ENCODE measurements at regions not wholly inside any gene's neighbourhood (a gene's known extent, or its start where the extent isn't known, plus 50 kb on each side); places are given as distances from the start of the nearest gene placed in this dataset.
"Not testable (repeated sequence)": the region's sequence is repeated elsewhere in the genome, so short reads cannot be mapped to it uniquely, and the experiment has no call there.

DNA sequence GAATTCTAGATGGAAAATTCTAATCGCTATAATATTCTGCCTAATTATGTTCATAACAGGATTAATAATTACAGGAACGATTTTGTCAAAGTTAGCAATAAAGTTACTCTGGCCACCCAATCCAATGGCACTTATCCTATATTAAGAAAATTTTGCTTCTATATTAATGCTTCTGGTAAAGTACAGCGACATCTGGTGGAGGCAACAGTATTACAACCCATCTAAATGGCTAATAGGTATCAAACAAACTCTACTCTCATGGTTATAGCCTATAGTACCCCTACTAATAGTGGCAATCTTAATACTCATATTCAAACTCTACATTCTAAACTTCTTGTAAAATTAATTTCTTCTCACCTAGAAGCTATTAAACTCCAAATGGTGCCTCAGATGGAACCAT is 1084.7 kb upstream of the LRRTM1 start:
- no peaks in the 10 kb centered on the region for H3K4me1 Mint-ChIP-seq (ENCODE audit: low read depth)
- no peaks in the 10 kb centered on the region for H3K27me3 Mint-ChIP-seq
- H3K9me3 Mint-ChIP-seq, result peaks cover 34% of the 10 kb centered on the region
- H3K4me3 Mint-ChIP-seq, result no peak overlapping the region
- ChIA-PET CTCF (no interaction called here), POLR2A (no interaction called here)
- no peak for DNase-seq
- H3K27ac Mint-ChIP-seq, result no peak overlapping the region
- intact Hi-C loops (cut with micrococcal nuclease), result no loop called here
- no peaks in the 10 kb centered on the region for H3K36me3 Mint-ChIP-seq

DNA sequence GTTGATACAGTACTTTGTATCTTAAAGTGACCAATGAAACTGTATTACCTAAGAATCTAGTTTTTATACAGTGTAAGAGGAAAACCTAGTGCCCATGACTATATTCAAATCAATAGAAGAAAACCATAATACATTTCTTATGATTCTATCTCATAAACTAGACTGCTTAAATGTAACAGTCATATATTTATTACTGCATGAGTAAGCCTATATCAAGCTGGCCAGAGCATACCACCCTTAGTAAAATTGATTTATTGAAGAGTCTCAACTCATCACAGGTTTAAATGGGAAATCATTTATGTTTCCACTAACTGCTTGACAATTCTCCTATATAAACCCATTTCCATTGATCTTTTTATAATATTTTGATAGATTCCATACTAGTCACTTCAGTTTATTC is 1059.2 kb upstream of the LRRTM1 start:
- Mint-ChIP-seq H3K27me3 (no peaks in the 10 kb centered on the region), H3K27ac (no peak overlapping the region), H3K4me3 (no peak overlapping the region), H3K4me1 (ENCODE audit: low read depth) (no peaks in the 10 kb centered on the region), H3K9me3 (peaks cover 18% of the 10 kb centered on the region), H3K36me3 (no peaks in the 10 kb centered on the region)
- no peak for DNase-seq
- intact Hi-C loops (cut with micrococcal nuclease), result no loop called here
- ChIA-PET CTCF (no interaction called here), POLR2A (no interaction called here)

DNA sequence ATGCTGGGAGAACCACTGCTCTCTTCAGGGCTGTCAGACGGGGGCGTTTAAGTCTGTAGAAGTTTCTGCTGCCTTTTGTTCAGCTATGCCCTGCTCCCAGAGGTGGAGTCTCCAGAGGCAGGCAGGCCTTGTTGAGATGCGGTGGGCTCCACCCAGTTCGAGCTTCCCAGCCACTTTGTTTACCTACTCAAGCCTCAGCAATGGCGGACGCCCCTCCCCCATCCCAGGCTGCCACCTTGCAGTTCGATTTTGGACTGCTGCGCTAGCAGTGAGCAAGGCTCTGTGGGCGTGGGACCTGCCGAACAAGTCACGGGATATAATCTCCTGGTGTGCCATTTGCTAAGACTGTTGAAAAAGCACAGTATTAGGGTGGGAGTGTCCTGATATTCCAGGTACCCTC is 1057.9 kb upstream of the LRRTM1 start:
- CTCF ChIA-PET; H3K27ac Mint-ChIP-seq; H3K4me3 Mint-ChIP-seq; POLR2A ChIA-PET; intact Hi-C loops (cut with micrococcal nuclease); H3K4me1 Mint-ChIP-seq (ENCODE audit: low read depth); H3K36me3 Mint-ChIP-seq; H3K27me3 Mint-ChIP-seq; DNase-seq: not testable (repeated sequence)
- peaks cover 22% of the 10 kb centered on the region for H3K9me3 Mint-ChIP-seq

DNA sequence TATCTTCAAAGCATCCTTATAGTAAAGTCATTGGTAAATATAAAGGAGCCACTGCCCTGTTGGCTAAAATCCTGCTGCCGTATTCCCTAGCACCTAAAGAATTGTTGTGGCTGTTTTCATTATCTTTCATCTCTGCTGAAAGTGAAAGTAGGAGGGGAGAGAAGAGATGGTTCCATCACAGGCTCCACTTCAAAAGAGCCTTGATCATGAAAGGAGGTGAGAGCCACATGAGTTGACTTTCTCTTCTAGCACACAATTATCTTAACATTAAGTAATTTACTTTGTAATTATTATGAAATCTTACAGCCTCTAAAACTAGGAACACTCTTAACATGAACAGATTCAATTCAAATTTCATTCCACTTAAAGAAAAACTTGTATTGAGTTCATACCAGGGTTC is 1050.9 kb upstream of the LRRTM1 start:
- Mint-ChIP-seq H3K27ac (no peak overlapping the region), H3K4me3 (no peak overlapping the region), H3K9me3 (peaks cover 25% of the 10 kb centered on the region), H3K36me3 (no peaks in the 10 kb centered on the region), H3K27me3 (no peaks in the 10 kb centered on the region), H3K4me1 (ENCODE audit: low read depth) (no peaks in the 10 kb centered on the region)
- no peak for DNase-seq
- intact Hi-C loops (cut with micrococcal nuclease), result no loop called here
- ChIA-PET CTCF (no interaction called here), POLR2A (no interaction called here)

DNA sequence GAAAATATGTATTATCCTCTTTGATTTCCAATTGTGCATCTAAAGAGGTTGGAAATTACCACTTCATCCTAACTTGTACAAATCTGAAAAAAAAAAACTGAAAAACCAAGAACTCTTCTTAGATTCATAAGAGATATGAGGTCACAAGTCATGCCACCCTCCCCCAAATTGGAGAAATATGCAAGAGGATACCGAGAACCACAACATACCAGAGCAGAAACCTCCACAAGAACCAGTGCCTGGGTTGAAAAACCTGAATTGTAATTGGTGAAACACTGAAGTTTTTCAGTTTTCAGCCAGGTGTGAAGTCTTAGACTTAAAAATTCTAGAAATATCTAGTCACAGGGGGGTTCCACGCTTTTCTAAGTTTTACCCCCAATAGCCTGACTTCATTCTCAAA is 1029.5 kb upstream of the LRRTM1 start:
- POLR2A ChIA-PET, result no interaction called here
- H3K4me1 Mint-ChIP-seq (ENCODE audit: low read depth), result no peaks in the 10 kb centered on the region
- intact Hi-C loops (cut with micrococcal nuclease), result no loop called here
- no peaks in the 10 kb centered on the region for H3K36me3 Mint-ChIP-seq
- H3K4me3 Mint-ChIP-seq, result no peak overlapping the region
- DNase-seq, result no peak
- H3K27me3 Mint-ChIP-seq, result no peaks in the 10 kb centered on the region
- CTCF ChIA-PET, result no interaction called here
- no peak overlapping the region for H3K27ac Mint-ChIP-seq
- H3K9me3 Mint-ChIP-seq, result peaks cover 2% of the 10 kb centered on the region

DNA sequence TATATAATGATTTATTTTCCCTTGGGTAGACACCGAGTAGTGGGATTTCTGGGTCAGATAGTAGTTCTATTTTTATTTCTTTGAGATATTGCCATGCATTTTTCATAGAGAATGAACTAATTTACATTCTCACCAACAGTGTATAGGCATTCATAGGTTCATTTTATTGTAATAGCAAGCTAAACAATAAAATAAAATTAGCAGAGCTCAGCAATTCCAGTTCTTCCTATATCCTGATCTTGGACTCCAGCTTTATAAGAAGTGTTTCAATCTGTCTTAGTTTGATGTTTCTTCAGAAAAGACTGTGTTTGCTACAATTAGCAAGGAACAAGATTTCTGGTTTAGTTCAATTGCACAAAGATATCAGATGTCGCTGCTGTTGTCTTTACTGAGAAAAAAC is 1024.4 kb upstream of the LRRTM1 start:
- H3K9me3 Mint-ChIP-seq, result peaks cover 19% of the 10 kb centered on the region
- H3K27me3 Mint-ChIP-seq, result no peaks in the 10 kb centered on the region
- ChIA-PET POLR2A (no interaction called here), CTCF (no interaction called here)
- intact Hi-C loops (cut with micrococcal nuclease), result no loop called here
- H3K36me3 Mint-ChIP-seq, result no peaks in the 10 kb centered on the region
- no peak overlapping the region for H3K27ac Mint-ChIP-seq
- no peak overlapping the region for H3K4me3 Mint-ChIP-seq
- no peak for DNase-seq
- H3K4me1 Mint-ChIP-seq (ENCODE audit: low read depth), result no peaks in the 10 kb centered on the region

DNA sequence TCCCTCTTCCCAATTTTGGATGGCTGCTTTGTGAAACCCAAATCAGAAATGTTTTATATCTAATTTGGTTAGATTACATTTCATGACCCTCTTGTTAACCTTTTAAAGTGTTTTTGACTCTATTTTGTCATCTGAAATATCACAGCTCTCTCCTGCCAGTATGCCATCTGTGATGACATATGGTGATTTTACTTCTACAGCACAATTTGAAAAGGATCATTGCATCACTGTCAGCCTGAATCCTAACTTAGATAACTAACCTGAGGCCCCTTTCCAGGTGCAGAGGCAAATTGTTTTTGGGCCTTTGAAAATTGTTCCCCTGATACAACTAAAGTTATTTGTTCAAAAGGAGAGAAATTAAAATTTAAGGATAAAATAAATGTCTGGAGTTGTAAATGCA is 1023.4 kb upstream of the LRRTM1 start:
- Mint-ChIP-seq H3K4me1 (ENCODE audit: low read depth) (no peaks in the 10 kb centered on the region), H3K4me3 (no peak overlapping the region), H3K27ac (no peak overlapping the region)

DNA sequence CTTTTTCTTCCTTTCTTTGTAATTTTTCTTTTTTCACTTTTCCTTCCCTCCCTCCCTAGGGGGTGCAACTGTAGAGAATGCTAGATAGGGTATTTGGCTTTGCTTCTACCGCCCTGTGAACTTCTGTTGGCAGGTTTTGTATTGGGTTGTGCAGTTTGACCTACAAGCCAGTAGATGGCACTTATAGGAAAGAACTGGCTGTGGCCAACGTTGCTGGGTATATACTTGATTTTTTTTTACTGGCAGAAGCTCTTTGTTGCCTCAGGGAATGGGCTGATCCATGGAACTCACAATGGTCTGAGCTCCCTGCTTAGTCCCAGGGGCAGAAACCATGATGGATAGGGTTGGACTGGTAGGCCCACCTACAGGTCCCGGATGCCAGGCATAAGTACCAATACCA is 1019.5 kb upstream of the LRRTM1 start:
- H3K4me1 Mint-ChIP-seq (ENCODE audit: low read depth), result no peaks in the 10 kb centered on the region
- intact Hi-C loops (cut with micrococcal nuclease), result no loop called here
- H3K27ac Mint-ChIP-seq, result no peak overlapping the region
- peaks cover 37% of the 10 kb centered on the region for H3K9me3 Mint-ChIP-seq
- H3K4me3 Mint-ChIP-seq, result no peak overlapping the region
- no peaks in the 10 kb centered on the region for H3K27me3 Mint-ChIP-seq
- DNase-seq, result no peak
- H3K36me3 Mint-ChIP-seq, result no peaks in the 10 kb centered on the region
- POLR2A ChIA-PET, result no interaction called here
- CTCF ChIA-PET, result no interaction called here

More for the DNA sequence above, 1023.4 kb upstream of the LRRTM1 start:
- Mint-ChIP-seq H3K36me3 (no peaks in the 10 kb centered on the region), H3K27me3 (no peaks in the 10 kb centered on the region), H3K9me3 (peaks cover 27% of the 10 kb centered on the region)
- intact Hi-C loops (cut with micrococcal nuclease), result no loop called here
- DNase-seq, result no peak
- ChIA-PET CTCF (no interaction called here), POLR2A (no interaction called here)

DNA sequence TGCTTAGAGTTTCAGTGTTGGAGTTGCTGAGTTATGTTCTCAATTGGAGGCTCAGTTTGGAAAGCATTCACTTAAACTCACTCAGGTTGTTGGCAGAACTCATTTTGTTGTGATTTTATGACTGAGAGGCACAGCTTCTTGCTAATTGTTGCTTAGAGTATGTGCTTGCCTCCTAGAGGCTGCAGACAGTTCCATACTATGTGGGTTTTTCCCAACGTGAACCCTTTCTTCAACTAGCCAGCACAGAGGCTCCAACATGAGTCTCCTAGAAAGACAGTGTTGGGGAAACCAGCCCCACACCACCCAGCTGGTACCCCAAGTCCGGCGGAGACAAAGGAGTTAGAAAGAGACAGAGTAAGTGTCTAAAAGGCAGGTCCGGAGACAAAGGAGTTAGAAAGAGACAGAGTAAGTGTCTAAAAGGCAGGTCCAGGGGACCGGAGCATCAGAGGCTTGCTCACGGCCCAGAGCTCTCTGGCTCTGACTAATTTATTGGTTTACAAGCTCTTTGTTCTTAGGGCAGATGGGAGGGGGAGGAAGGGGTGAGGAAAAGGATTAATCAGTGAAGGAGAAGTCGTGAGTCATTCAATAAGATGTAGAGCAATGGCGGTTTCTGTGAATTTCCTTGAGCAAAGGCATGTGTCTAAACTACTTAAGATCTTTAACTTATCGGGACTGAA is 999.7 kb upstream of the LRRTM1 start:
- Mint-ChIP-seq H3K4me1 (ENCODE audit: low read depth) (no peaks in the 10 kb centered on the region), H3K27me3 (no peaks in the 10 kb centered on the region), H3K9me3 (peaks cover 23% of the 10 kb centered on the region), H3K27ac (no peak overlapping the region), H3K36me3 (no peaks in the 10 kb centered on the region), H3K4me3 (no peak overlapping the region)
- intact Hi-C loops (cut with micrococcal nuclease), result no loop called here
- no peak for DNase-seq
- CTCF ChIA-PET, result no interaction called here
- POLR2A ChIA-PET, result no interaction called here

DNA sequence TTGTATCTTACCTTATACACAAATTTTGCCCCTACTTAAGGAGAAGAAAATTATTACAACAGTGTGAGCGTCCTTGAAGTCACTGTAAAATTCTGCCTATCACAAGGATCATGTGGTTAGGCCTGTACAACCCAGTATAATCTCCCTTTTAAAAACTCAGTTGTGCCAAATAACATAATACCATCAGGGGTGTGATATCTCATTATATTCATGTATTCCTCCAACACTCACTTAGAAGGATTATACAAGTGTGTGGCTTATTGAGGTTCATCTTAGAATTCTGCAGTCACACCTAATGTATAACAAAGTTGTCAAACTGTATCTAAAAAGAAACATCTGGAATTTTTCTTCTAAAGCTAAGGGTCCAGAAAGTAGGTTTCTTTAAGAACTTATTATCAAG is 998.8 kb upstream of the LRRTM1 start:
- H3K4me3 Mint-ChIP-seq, result no peak overlapping the region
- H3K4me1 Mint-ChIP-seq (ENCODE audit: low read depth), result no peaks in the 10 kb centered on the region
- ChIA-PET POLR2A (no interaction called here), CTCF (no interaction called here)
- DNase-seq, result no peak
- no peaks in the 10 kb centered on the region for H3K27me3 Mint-ChIP-seq
- H3K9me3 Mint-ChIP-seq, result peaks cover 25% of the 10 kb centered on the region
- H3K36me3 Mint-ChIP-seq, result no peaks in the 10 kb centered on the region
- no peak overlapping the region for H3K27ac Mint-ChIP-seq
- intact Hi-C loops (cut with micrococcal nuclease), result no loop called here

DNA sequence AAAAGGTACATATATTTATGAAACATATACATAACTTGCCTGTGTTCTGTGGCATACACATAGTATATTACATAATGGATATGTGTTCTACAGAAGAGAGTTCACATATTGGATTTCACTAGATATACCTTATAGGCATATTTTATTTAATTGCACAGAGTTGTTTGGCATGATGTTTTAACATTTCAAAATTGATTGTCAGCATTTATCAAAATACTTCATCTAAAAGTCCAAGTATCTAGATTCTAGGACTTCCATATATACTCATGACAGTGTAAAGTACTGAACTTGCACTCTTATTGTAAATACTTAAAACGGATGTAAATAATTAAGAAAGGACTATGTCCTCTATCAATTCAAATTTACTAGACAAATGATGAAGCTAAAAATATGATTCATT is 995.3 kb upstream of the LRRTM1 start:
- no peaks in the 10 kb centered on the region for H3K27me3 Mint-ChIP-seq
- peaks cover 29% of the 10 kb centered on the region for H3K9me3 Mint-ChIP-seq
- no peak for DNase-seq
- no peak overlapping the region for H3K27ac Mint-ChIP-seq
- H3K36me3 Mint-ChIP-seq, result no peaks in the 10 kb centered on the region
- POLR2A ChIA-PET, result no interaction called here
- CTCF ChIA-PET, result no interaction called here
- H3K4me1 Mint-ChIP-seq (ENCODE audit: low read depth), result no peaks in the 10 kb centered on the region
- no peak overlapping the region for H3K4me3 Mint-ChIP-seq
- intact Hi-C loops (cut with micrococcal nuclease), result no loop called here

DNA sequence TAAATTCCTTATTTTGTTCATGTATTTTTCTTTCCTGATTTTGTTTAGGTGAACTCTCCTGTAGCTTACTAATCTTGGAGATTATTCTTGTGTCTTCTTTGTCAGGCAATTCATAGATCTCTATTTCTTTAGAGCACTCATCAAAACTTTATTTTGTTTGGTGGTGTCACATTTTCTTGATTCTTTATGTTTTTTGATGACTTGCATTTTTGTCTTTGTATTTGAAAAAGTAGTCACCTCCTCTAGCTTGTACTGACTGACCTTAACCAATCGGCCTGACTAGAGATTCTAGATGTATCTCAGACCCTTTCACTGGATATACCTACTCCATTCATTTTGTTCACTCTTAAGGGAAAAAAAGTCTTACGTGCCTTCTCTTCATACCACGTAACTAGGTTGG is 986.3 kb upstream of the LRRTM1 start:
- no peaks in the 10 kb centered on the region for H3K36me3 Mint-ChIP-seq
- no peak for DNase-seq
- H3K4me3 Mint-ChIP-seq, result no peak overlapping the region
- ChIA-PET CTCF (no interaction called here), POLR2A (no interaction called here)
- no peak overlapping the region for H3K27ac Mint-ChIP-seq
- H3K4me1 Mint-ChIP-seq (ENCODE audit: low read depth), result no peaks in the 10 kb centered on the region
- peaks cover 29% of the 10 kb centered on the region for H3K9me3 Mint-ChIP-seq
- no peaks in the 10 kb centered on the region for H3K27me3 Mint-ChIP-seq
- intact Hi-C loops (cut with micrococcal nuclease), result no loop called here

DNA sequence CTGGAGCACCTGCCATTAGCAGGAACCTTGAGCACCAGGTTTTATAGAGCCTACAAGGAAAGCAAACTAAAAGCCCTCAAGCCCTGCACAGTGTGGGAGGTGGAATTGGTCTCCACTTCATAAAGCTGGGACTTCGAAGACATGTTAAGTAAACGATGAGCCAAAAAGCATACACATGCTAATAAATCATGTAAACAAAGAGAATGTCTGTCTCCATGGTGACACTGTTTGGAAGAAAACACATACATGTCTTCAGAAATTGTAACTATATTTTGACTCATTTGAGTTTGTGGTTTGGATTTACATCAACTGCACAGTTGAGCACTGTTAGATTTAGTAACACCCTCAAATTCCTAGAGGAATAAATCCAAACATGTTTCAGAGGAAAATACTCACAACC is 978.5 kb upstream of the LRRTM1 start:
- H3K27ac Mint-ChIP-seq, result no peak overlapping the region
- peaks cover 19% of the 10 kb centered on the region for H3K9me3 Mint-ChIP-seq
- no peak overlapping the region for H3K4me3 Mint-ChIP-seq
- ChIA-PET POLR2A (no interaction called here), CTCF (no interaction called here)
- intact Hi-C loops (cut with micrococcal nuclease), result no loop called here
- H3K36me3 Mint-ChIP-seq, result no peaks in the 10 kb centered on the region
- no peak for DNase-seq
- H3K27me3 Mint-ChIP-seq, result no peaks in the 10 kb centered on the region
- H3K4me1 Mint-ChIP-seq (ENCODE audit: low read depth), result no peaks in the 10 kb centered on the region

Measured in activated CD4-positive, alpha-beta memory T cell treated with anti-CD3 and anti-CD28 coated beads for 36 hours (primary cell).